GM12878 (cell line): ENCODE measurements at regions not wholly inside any gene's neighbourhood (a gene's known extent, or its start where the extent isn't known, plus 50 kb on each side); places are given as distances from the start of the nearest gene placed in this dataset.
"Not testable (repeated sequence)": the region's sequence is repeated elsewhere in the genome, so short reads cannot be mapped to it uniquely, and the experiment has no call there.

ENCODE experiments used
- ATAC-seq: fragments of 200-7000 bp; cut with Tn5 transposase; 3 replicates; pipeline ENCODE4 v1.9.1; 2020; ENCODE audit warnings: mild to moderate bottlenecking, moderate library complexity
- BruUV-seq: library from RNA; stranded (reverse); fragments of 400-500 nt; replicated peaks from 2 replicates; lab custom pipeline; 2021; lab: Mats Ljungman, UMichigan
- CTCF ChIA-PET: fragments of 300-600 bp; sonication (Branson Sonifier 250); formaldehyde crosslinking; extraction: SDS; loops from one replicate; lab custom pipeline; 2021; ENCODE audit warnings: inconsistent platforms; lab: Yijun Ruan, JAX
- POLR2A ChIA-PET: fragments of 350-600 bp; formaldehyde crosslinking; extraction: SDS; loops from one replicate; lab custom pipeline; 2021; ENCODE audit warnings: inconsistent platforms; lab: Charles Lee
- RAD21 ChIA-PET: fragments of 300-600 bp; sonication (Branson Sonifier 250); formaldehyde crosslinking; loops from one replicate; lab custom pipeline; 2023; ENCODE audit warnings: antibody characterized with exemption; ENCODE audit not compliant: unreplicated experiment; lab: Charles Lee
- SMC1A ChIA-PET: fragments of 300-600 bp; sonication (Branson Sonifier 250); formaldehyde crosslinking; loops from one replicate; lab custom pipeline; 2023; ENCODE audit not compliant: unreplicated experiment, uncharacterized antibody; lab: Charles Lee
- DNase-seq: peaks from one replicate; pipeline ENCODE4 v3.0.0-alpha.2; 2011; ENCODE audit warnings: low read depth, low spot score
- FAIRE-seq: peaks from 3 replicates; lab custom pipeline; 2011; peaks lifted over from hg19 to GRCh38; lab: Jason Lieb, UNC
- H2AFZ ChIP-seq: 2 replicates; pipeline ENCODE4 v1.6.0; 2011; ENCODE audit warnings: low read depth, low read length, control low read depth; ENCODE audit not compliant: control insufficient read depth
- H3K27ac ChIP-seq: 2 replicates; pipeline ENCODE4 v1.5.1; 2011; ENCODE audit warnings: control low read depth; ENCODE audit not compliant: control insufficient read depth, insufficient read depth
- H3K27me3 ChIP-seq, 2 experiments: replicated peaks in 1 of 2; 2 replicates each; pipeline versions ENCODE4 v1.6.0 to v1.6.1; 2011; ENCODE audit warnings: low read length in 1 of 2; ENCODE audit not compliant: control insufficient read depth in 2 of 2, insufficient read depth in 2 of 2
- H3K36me3 ChIP-seq, 2 experiments: 2 replicates each; pipeline ENCODE4 v1.5.1; 2011; ENCODE audit warnings: low read length in 1 of 2; ENCODE audit not compliant: control insufficient read depth in 2 of 2, insufficient read depth in 2 of 2
- H3K4me1 ChIP-seq: 2 replicates; pipeline ENCODE4 v1.6.1; 2011; ENCODE audit warnings: mild to moderate bottlenecking, low read length, moderate library complexity, mixed read lengths; ENCODE audit not compliant: control insufficient read depth, insufficient read depth
- H3K4me2 ChIP-seq: 2 replicates; pipeline ENCODE4 v1.6.0; 2011; ENCODE audit warnings: control low read depth; ENCODE audit not compliant: control insufficient read depth, insufficient read depth
- H3K4me3 ChIP-seq: fragments of 200-600 bp; sonication (generic); 2 replicates; pipeline ENCODE4 v1.5.1; 2016
- H3K79me2 ChIP-seq: 2 replicates; pipeline ENCODE4 v1.6.0; 2011; ENCODE audit warnings: low read length; ENCODE audit not compliant: control insufficient read depth, insufficient read depth
- H3K9ac ChIP-seq: 2 replicates; pipeline ENCODE4 v1.8.0; 2011; ENCODE audit warnings: low read length, control low read depth, mixed read lengths; ENCODE audit not compliant: control insufficient read depth, insufficient read depth
- H3K9me3 ChIP-seq: replicated peaks from 3 replicates; pipeline ENCODE4 v1.5.1; 2011; ENCODE audit warnings: mild to moderate bottlenecking, low read length; ENCODE audit not compliant: control insufficient read depth, insufficient read depth
- H4K20me1 ChIP-seq: 2 replicates; pipeline ENCODE4 v1.6.0; 2011; ENCODE audit not compliant: control insufficient read depth, insufficient read depth
- CHD4 ChIP-seq: fragments of 200-600 bp; sonication (generic); IDR thresholded peaks from 2 replicates; pipeline ENCODE4 v1.6.1; 2016; ENCODE audit warnings: mild to moderate bottlenecking
- EED ChIP-seq: sonication (generic); IDR thresholded peaks from 2 replicates; pipeline ENCODE4 v1.6.1; 2016; ENCODE audit warnings: antibody characterized with exemption, low read depth
- ELK1 ChIP-seq: IDR thresholded peaks from 2 replicates; pipeline ENCODE4 v1.6.1; 2012; ENCODE audit warnings: low read depth, low read length, improper control_type of control experiment
- KAT2A ChIP-seq: conservative IDR thresholded peaks from 2 replicates; pipeline ENCODE4 v1.6.1; 2011; ENCODE audit warnings: low read depth, low read length; ENCODE audit not compliant: control insufficient read depth
- SUPT20H ChIP-seq: IDR thresholded peaks from 2 replicates; pipeline ENCODE4 v1.6.1; 2011; ENCODE audit warnings: low read depth, mild to moderate bottlenecking, low read length, moderate library complexity, borderline replicate concordance; ENCODE audit not compliant: control insufficient read depth
- USF1 ChIP-seq: IDR thresholded peaks from 2 replicates; pipeline ENCODE4 v1.6.1; 2011; ENCODE audit warnings: borderline replicate concordance, low read depth, mild to moderate bottlenecking, moderate library complexity, mixed read lengths, low read length; ENCODE audit not compliant: insufficient read depth; ENCODE audit errors: extremely low read length
- WGBS: methylation state at CpG from one replicate; pipeline ENCODE4 v1.1.6; 2016; ENCODE audit warnings: low lambda C conversion rate; ENCODE audit not compliant: insufficient replicate concordance, insufficient coverage; ENCODE audit errors: missing lambda C conversion rate; 5-methylcytosine and 5-hydroxymethylcytosine counted together
- in situ Hi-C: fragments of 300-500 bp; cut with MboI; formaldehyde crosslinking; loops from 9 replicates; pipeline ENCODE4 v1.14.3; 2018; ENCODE audit warnings: mixed read lengths
- intact Hi-C: fragments of 100-400 bp; cut with micrococcal nuclease; formaldehyde crosslinking; loops from one replicate; pipeline ENCODE4 v1.14.2; 2022; ENCODE audit not compliant: unreplicated experiment
- TF ChIP-seq, protein P1 (sequence below): fragments of 450-650 bp; IDR thresholded peaks from 2 replicates; pipeline ENCODE4 v1.6.1; 2016; ENCODE audit warnings: mild to moderate bottlenecking, moderate library complexity, borderline replicate concordance

DNA sequence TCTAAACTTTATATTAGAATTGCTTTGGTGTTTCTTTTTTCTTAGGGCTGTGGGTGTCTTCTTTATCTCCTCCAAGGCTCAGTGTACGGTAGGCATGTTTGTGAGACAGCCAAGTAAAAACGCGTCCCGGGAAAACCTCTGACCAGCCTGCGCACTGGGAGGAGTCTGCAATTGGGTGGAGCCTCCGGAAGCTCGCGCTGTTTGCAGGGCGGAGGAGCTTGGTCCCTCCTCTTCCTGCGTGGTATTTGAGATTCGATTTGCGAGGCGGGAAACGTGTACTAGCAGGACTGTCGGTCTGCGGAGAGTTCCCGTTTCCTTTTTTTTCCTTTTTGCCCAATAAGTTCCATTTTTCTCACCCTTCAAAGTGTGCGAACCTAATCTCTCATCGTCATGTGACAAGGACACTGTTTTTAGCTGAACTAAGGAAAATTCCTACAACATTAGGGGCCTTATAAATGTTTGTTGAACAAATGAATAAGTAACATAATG is 182.1 kb upstream of the OTX2 start (continued):
- TF ChIP-seq ELK1 (no peak), CHD4 (no peak), KAT2A (no peak), SUPT20H (no peak), EED (no peak), USF1 (no peak)
- TF ChIP-seq, protein P1, sequence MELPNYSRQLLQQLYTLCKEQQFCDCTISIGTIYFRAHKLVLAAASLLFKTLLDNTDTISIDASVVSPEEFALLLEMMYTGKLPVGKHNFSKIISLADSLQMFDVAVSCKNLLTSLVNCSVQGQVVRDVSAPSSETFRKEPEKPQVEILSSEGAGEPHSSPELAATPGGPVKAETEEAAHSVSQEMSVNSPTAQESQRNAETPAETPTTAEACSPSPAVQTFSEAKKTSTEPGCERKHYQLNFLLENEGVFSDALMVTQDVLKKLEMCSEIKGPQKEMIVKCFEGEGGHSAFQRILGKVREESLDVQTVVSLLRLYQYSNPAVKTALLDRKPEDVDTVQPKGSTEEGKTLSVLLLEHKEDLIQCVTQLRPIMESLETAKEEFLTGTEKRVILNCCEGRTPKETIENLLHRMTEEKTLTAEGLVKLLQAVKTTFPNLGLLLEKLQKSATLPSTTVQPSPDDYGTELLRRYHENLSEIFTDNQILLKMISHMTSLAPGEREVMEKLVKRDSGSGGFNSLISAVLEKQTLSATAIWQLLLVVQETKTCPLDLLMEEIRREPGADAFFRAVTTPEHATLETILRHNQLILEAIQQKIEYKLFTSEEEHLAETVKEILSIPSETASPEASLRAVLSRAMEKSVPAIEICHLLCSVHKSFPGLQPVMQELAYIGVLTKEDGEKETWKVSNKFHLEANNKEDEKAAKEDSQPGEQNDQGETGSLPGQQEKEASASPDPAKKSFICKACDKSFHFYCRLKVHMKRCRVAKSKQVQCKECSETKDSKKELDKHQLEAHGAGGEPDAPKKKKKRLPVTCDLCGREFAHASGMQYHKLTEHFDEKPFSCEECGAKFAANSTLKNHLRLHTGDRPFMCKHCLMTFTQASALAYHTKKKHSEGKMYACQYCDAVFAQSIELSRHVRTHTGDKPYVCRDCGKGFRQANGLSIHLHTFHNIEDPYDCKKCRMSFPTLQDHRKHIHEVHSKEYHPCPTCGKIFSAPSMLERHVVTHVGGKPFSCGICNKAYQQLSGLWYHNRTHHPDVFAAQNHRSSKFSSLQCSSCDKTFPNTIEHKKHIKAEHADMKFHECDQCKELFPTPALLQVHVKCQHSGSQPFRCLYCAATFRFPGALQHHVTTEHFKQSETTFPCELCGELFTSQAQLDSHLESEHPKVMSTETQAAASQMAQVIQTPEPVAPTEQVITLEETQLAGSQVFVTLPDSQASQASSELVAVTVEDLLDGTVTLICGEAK, result no peak
- TF ChIP-seq, all 136 proteins: peak for 0

- DNase-seq, H3K36me3 ChIP-seq, H3K79me2 ChIP-seq, H3K27me3 ChIP-seq, SMC1A ChIA-PET, POLR2A ChIA-PET, intact Hi-C loops, H3K9me3 ChIP-seq, H3K9ac ChIP-seq, BruUV-seq, H2AFZ ChIP-seq, ATAC-seq, H3K4me2 ChIP-seq, RAD21 ChIA-PET, CTCF ChIA-PET, in situ Hi-C loops, FAIRE-seq, H3K4me1 ChIP-seq, H4K20me1 ChIP-seq, H3K4me3 ChIP-seq, H3K27ac ChIP-seq: not testable (repeated sequence)
- WGBS, result 75% methylated on average over 36 of the region's 41 CpGs
These were observed 180.8 kb upstream of the OTX2 start for GRCh38 chr14:56990991-56991627.
